ENCODE measurements at regions not wholly inside any gene's neighbourhood (a gene's known extent, or its start where the extent isn't known, plus 50 kb on each side); places are given as distances from the start of the nearest gene placed in this dataset.
"Not testable (repeated sequence)": the region's sequence is repeated elsewhere in the genome, so short reads cannot be mapped to it uniquely, and the experiment has no call there.

- H3K4me3 ChIP-seq (ENCODE audit: low read length) = no peak overlapping the region
- TF ChIP-seq CTCF (conservative IDR thresholded peaks at IDR 0.05; ENCODE audit: low read length) = peak; percentile 79
- DNase-seq (ENCODE audit: low read depth) = peak; percentile 50
Measured at GRCh38 chr4:77358315-77358928, 201.4 kb downstream of the CCNG2 start.

DNA sequence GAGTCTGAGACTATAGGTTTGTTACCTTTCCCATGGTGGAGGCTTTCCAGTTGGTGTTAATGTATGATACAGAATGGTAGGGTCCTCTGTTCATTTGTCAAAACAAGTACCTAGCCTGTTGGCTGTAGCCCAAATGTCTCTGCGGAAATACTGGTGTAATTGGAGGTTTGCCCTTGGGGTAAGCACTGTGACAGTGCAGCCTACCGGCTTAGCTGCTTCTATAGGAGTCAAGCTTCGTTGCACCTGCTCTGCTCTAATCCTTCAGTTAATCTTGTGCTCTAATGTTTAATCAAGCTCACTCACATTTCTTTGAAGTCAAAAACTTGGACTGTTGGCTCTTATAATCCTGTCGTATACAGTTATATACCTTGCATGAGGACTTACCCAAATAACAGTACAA, 203.4 kb downstream of the CCNG2 start:
- no peak for DNase-seq (ENCODE audit: low read depth)
- no peak overlapping the region for H3K4me3 ChIP-seq (ENCODE audit: low read length)
- TF ChIP-seq CTCF (conservative IDR thresholded peaks at IDR 0.05; ENCODE audit: low read length) = no peak

GRCh38 chr4:77366876-77367275, 209.9 kb downstream of the CCNG2 start:
- not testable (repeated sequence) for H3K4me3 ChIP-seq (ENCODE audit: low read length); DNase-seq (ENCODE audit: low read depth)
- peak; percentile 13; the same call in 1 of the 2 replicates for TF ChIP-seq CTCF (conservative IDR thresholded peaks at IDR 0.05; ENCODE audit: low read length)

GRCh38 chr4:77367638-77368037, 210.6 kb downstream of the CCNG2 start:
- H3K4me3 ChIP-seq (ENCODE audit: low read length) = no peak overlapping the region
- DNase-seq (ENCODE audit: low read depth) = no peak
- no peak for TF ChIP-seq CTCF (conservative IDR thresholded peaks at IDR 0.05; ENCODE audit: low read length)

GRCh38 chr4:77372375-77372774, 215.4 kb downstream of the CCNG2 start:
- no peak for DNase-seq (ENCODE audit: low read depth)
- no peak overlapping the region for H3K4me3 ChIP-seq (ENCODE audit: low read length)
- TF ChIP-seq CTCF (conservative IDR thresholded peaks at IDR 0.05; ENCODE audit: low read length) = no peak

- no peak overlapping the region for H3K4me3 ChIP-seq (ENCODE audit: low read length)
- DNase-seq (ENCODE audit: low read depth) = no peak
- no peak for TF ChIP-seq CTCF (conservative IDR thresholded peaks at IDR 0.05; ENCODE audit: low read length)
Measured at GRCh38 chr4:77375866-77376607, 219.0 kb downstream of the CCNG2 start.

All from AG10803 (cell line).